Right hindlimb (tissue), 1 donor: ENCODE measurements at regions not wholly inside any gene's neighbourhood (a gene's known extent, or its start where the extent isn't known, plus 50 kb on each side); places are given as distances from the start of the nearest gene placed in this dataset.

Experiments
- DNase-seq: peaks from one replicate; pipeline ENCODE4 v3.0.0-alpha.2; 2018

- no peak for DNase-seq
Measured at GRCh38 chr1:106637566-106637965, 418.9 kb upstream of the PRMT6 start.

DNA sequence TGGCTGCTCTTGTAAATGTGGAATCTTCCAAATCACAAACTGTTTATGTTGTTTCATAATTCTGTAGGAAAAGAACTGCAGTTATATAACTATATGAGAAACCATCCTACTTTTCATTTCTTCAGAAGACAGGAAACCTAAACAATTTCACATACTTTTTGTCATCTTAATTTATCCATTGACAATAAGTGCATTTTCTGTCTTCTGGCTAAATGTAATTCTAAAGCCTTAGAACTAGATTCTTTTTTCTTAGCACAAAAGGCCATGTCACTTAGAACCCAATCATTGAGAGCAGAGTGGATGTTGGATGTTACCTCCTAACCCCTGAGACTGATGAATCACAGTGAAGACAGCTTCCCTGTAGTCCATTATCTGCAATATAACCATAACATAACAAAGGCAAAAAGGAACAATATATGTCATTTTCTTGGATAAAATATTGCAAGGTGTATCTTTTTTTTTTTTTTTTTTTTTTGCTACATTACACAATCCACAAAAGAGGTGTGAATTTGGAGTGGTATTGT, 410.2 kb upstream of the PRMT6 start:
- DNase-seq, result no peak

GRCh38 chr1:106646816-106647215, 409.7 kb upstream of the PRMT6 start:
- no peak for DNase-seq

DNA sequence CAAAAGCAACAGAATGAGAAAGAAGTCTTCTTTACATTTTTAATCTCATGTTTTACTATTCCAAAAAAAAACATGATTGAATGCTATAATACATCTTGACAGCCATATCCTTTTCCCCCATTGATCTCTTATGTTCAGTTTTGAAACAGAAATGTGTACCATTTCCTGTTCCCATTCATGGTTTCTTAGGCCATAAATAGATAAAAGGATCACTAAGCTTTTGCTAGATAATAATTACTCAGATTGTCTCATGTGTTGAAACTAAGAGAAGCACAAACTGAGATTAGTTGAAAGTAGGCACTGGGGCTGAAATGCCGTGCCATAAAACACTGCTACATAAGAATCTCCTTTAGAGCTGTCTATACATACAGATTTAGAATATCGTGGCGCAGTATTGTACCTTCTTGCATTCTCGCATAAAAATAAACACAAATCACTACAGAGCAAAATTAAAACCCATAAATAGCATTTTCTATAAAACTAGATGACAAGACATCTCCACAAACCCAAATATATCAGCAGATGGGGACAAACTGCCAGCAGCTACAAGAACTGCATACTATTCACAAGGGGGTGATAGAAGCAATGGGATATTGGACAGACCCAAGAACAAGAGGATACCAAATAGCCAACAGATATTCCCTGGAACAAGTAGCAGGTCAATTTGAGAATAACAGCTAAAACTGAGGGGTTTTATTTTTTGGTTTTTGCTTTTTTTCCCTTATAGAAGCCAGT, 405.3 kb upstream of the PRMT6 start:
- no peak for DNase-seq

- no peak for DNase-seq
Measured at GRCh38 chr1:106659490-106660244, 396.8 kb upstream of the PRMT6 start.

GRCh38 chr1:106675558-106675957, 380.9 kb upstream of the PRMT6 start:
- DNase-seq, result no peak

GRCh38 chr1:106676021-106676420, 380.5 kb upstream of the PRMT6 start:
- no peak for DNase-seq

- DNase-seq, result no peak
Measured at GRCh38 chr1:106677181-106677580, 379.3 kb upstream of the PRMT6 start.

- no peak for DNase-seq
Measured at GRCh38 chr1:106677721-106678120, 378.8 kb upstream of the PRMT6 start.

DNA sequence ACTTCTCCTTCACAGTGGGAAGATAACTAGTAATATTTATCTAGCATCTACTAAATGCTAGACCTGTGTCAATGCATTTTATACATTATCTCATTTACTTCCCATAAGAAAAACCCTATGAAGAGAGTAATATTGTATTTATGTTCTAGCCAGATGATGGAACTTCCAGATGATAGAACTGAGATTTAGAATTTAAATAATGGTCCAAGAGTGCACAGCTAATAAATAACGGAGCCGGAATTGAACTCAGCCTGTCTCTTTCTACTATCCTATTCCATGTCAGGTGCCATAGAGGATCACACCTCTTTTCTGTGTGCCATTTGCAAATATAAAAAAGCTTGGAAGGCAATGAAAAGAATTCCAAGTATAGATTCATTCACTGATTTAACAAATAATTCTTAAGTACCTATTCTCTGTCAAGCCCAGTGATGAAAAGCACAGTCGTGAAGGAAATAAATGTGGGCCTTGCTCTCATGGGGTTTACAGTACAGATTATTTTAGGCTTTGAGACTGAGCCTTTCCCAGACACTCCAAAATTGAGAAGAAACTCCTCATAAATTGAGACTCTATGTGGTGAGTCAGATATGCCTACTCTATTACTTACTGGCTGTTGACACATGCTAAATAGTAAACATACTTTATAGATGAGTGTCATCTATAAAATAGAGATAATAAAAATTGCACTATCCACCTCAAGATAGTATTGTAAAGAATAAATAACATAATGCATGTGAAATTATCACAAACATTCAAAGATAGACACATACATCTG, 378.0 kb upstream of the PRMT6 start:
- no peak for DNase-seq

DNA sequence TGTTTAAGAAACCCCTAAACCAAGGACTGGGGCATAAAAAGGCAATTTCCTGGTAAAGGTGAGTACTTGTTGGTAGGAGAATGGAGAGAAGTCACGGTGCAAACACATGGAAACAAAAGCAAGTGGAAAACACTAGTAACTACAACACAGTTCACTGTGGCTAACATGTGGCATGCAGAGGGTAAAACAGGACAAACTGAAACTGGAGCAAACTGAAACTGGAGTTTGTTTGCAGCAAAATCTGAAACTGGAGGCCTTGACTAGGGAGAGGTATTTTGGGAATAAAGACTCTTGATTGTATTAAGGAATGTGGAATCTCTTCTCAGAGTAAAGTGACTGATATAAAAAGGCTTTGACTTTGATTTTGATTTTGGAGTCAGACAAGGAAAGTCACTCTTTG, 376.3 kb upstream of the PRMT6 start:
- no peak for DNase-seq

- DNase-seq, result no peak
Measured at GRCh38 chr1:106680776-106681344, 375.6 kb upstream of the PRMT6 start.

DNA sequence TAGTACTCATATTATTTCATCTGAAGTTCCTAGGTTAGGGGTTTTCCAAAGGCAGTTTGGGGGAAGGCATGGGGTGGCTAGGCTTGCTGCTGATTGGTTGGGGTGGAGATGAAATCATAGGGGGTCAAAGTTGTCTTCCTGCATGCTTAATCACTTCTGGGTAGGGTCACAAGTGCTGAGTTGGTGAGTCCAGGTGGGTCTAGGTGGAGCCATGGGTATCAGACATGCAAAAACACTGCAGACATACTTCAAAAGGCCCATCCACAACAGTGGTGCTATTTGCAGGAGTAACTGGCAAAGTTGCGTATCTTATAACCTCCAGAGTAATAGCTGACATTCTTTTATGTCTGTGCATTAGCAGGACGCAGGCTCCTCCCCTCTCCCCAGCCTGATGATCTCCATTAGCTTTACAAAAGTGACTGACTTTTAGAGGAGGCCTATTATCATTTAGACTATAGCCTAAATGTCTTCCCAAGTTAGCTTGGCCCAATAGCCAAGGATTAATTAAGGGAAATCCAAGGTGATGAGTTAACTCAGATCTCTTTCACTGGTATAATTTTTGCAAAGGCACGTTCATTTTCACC, 374.4 kb upstream of the PRMT6 start:
- DNase-seq, result no peak

GRCh38 chr1:106688446-106688845, 368.0 kb upstream of the PRMT6 start:
- DNase-seq, result no peak

DNA sequence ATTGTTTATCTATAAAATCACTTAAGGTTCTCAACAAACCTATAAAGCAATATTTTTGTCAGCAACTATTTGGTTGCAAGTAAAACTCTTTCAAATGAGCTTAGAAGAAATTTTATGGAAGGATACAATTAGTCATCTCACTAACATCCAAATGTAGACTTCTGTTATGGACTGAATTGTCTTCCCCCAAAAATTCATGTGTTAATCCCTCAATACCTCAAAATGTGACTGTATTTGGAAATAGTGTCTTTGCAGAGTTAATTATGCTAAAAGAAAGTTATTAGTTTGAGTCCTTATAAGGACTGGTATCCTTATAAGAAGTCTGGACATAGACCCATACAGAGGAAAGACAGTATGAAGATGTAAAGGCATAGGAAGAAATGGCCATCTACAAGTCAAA, 357.8 kb upstream of the PRMT6 start:
- DNase-seq, result no peak

- DNase-seq, result no peak
Measured at GRCh38 chr1:106699433-106699832, 357.0 kb upstream of the PRMT6 start.

DNA sequence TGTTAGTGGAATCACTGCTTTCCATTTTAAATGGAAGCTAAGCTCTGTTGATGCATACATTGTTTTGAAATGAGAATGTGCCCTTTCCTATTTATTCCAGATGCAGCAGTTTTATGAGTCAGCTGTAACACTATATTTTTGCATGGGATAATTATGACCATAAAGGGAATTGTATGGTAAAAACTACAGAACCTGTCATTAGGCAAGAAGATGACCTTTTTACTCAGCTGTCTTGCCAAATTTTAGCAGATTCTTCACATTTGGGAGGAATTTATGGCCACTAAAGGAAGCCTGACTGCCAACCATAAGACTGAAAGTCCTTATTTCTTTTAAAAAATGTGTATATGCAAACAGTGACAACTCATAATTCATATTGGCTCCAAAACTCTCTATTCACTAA, 356.3 kb upstream of the PRMT6 start:
- no peak for DNase-seq

- no peak for DNase-seq
Measured at GRCh38 chr1:106705971-106706370, 350.5 kb upstream of the PRMT6 start.

DNA sequence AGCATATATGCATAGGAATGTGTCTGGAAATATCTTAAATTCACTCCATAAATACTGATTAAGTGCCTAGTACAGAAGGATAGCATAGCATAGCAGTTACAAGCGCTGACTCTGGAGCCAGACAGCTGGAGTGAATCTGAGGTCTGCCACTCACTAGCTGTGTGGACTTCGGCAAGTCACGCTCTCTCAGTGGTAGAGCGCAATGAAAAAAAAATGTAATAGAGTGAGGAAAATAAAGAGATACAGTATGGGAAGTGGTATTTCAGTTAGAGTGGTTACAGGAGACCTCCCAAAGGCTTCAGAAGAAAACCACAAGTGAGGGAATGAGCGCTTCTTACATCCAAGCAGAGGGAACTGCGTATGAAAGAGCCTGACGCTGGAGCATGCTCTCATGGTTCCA, 338.9 kb upstream of the PRMT6 start:
- no peak for DNase-seq

DNA sequence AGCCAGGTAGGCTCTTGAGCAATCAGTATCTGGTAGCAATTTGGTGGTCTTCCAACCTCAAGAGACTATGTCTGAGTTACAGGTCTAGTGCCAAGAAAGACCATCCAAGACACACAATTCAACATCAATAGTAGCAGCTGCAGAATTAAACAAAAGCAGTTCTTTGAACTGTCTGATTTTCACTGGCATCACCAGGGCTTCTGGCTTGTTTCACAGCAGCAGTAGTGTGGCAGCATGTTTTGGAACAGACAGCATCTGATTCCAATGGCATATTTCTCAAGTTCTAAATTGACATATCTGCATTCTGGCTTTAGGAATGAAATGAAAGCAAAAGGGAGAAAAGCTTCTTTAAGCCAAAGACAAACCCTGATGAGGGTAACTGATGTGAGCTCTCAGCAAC, 334.7 kb upstream of the PRMT6 start:
- DNase-seq, result no peak

GRCh38 chr1:106722466-106722865, 334.0 kb upstream of the PRMT6 start:
- no peak for DNase-seq

DNA sequence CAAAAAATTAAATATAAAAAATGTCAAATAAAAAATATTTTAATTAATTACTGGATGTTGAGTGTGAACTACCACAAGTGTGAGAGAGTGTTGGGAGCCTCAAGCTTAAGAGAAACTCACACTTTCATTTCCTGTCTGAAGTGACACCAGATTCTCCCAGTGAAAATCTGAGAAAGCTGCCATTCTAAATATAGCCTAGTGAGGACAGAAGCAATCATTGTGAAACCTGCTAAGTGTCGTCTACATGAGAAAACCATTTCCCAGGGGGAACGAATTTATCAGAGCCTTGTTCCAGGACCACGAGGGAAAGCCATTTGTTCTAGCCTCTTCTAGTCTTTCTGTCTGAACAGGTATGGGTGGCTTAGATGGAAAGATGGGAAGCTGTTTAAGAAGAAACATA, 329.3 kb upstream of the PRMT6 start:
- no peak for DNase-seq
